CD4-positive, CD25-positive, alpha-beta regulatory T cell (primary cell): ENCODE measurements at regions not wholly inside any gene's neighbourhood (a gene's known extent, or its start where the extent isn't known, plus 50 kb on each side); places are given as distances from the start of the nearest gene placed in this dataset.

Source experiments
- ATAC-seq, 2 donors: fragments of 150-1000 bp; cut with Tn5 transposase; one replicate each; pipeline ENCODE4 v1.10.0; 2021; ENCODE audit warnings: low read depth in 2 of 2, moderate number of reproducible peaks in 2 of 2, moderate library complexity in 1 of 2
- DNase-seq, 3 donors: peaks; one replicate each; pipeline versions ENCODE4 v3.0.0 to v3.0.0-alpha.2; 2012 to 2022; ENCODE audit warnings: mixed read lengths in 1 of 3
- H3K27ac ChIP-seq: one replicate; pipeline ENCODE4 v1.7.0; 2013; ENCODE audit warnings: mild to moderate bottlenecking, low read length; ENCODE audit not compliant: insufficient read depth, poor library complexity, severe bottlenecking
- H3K27me3 ChIP-seq: one replicate; pipeline ENCODE4 v1.7.0; 2013; ENCODE audit warnings: low read length; ENCODE audit not compliant: control insufficient read depth, insufficient read depth
- H3K36me3 ChIP-seq: one replicate; pipeline ENCODE4 v1.7.0; 2013; ENCODE audit warnings: mild to moderate bottlenecking, low read length, moderate library complexity; ENCODE audit not compliant: control insufficient read depth, insufficient read depth
- H3K4me1 ChIP-seq: 2 replicates; pipeline ENCODE4 v1.7.0; 2013; ENCODE audit warnings: mild to moderate bottlenecking, low read length; ENCODE audit not compliant: insufficient read depth, control insufficient read depth, poor library complexity, severe bottlenecking
- H3K4me3 ChIP-seq: one replicate; pipeline ENCODE4 v1.7.0; 2013; ENCODE audit warnings: low read depth, mild to moderate bottlenecking, low read length, moderate library complexity
- H3K9me3 ChIP-seq, 2 experiments: 1 replicate in 1 of 2; 2 replicates in 1 of 2; pipeline ENCODE4 v1.7.0; 2013; ENCODE audit warnings: low read length in 2 of 2, mild to moderate bottlenecking in 1 of 2, moderate library complexity in 1 of 2; ENCODE audit not compliant: control insufficient read depth in 2 of 2
- H3K27ac Mint-ChIP-seq, 3 donors: one replicate each; pipeline ENCODE4 v1.8.0; 2020 to 2022; ENCODE audit warnings: mild to moderate bottlenecking in 3 of 3, mixed read lengths in 3 of 3, moderate library complexity in 2 of 3
- H3K27me3 Mint-ChIP-seq: one replicate; pipeline ENCODE4 v1.8.0; 2022; ENCODE audit warnings: mild to moderate bottlenecking, mixed read lengths
- H3K36me3 Mint-ChIP-seq: one replicate; pipeline ENCODE4 v1.8.0; 2020; ENCODE audit warnings: mixed read lengths
- H3K4me1 Mint-ChIP-seq, 4 donors: one replicate each; pipeline ENCODE4 v1.8.0; 2020 to 2022; ENCODE audit warnings: mixed read lengths in 4 of 4, mild to moderate bottlenecking in 1 of 4
- H3K4me3 Mint-ChIP-seq, 4 donors: one replicate each; pipeline ENCODE4 v1.8.0; 2020 to 2022; ENCODE audit warnings: mild to moderate bottlenecking in 4 of 4, mixed read lengths in 4 of 4, moderate library complexity in 3 of 4
- H3K9me3 Mint-ChIP-seq, 7 donors: one replicate each; pipeline ENCODE4 v1.8.0; 2020 to 2022; ENCODE audit warnings: mixed read lengths in 7 of 7, mild to moderate bottlenecking in 3 of 7, moderate library complexity in 2 of 7

- H3K9me3 Mint-ChIP-seq, result peaks cover 0 to 6% (median 3%) of the 10 kb centered on the region in 7 donors
- H3K27ac Mint-ChIP-seq, result no peak overlapping the region
- no peaks in the 10 kb centered on the region for H3K4me1 ChIP-seq
- H3K27me3 Mint-ChIP-seq, result peaks cover 5% of the 10 kb centered on the region
- no peak overlapping the region for H3K4me3 ChIP-seq
- H3K36me3 ChIP-seq, result no peaks in the 10 kb centered on the region
- H3K27ac ChIP-seq, result no peak overlapping the region
- ATAC-seq (no peak), DNase-seq (no peak)
- H3K27me3 ChIP-seq, result no peaks in the 10 kb centered on the region
- H3K4me1 Mint-ChIP-seq, result no peaks in the 10 kb centered on the region
- no peaks in the 10 kb centered on the region for H3K36me3 Mint-ChIP-seq
- no peak overlapping the region for H3K4me3 Mint-ChIP-seq
- H3K9me3 ChIP-seq, result no peaks in the 10 kb centered on the region
Measured at GRCh38 chr4:27214010-27214409, 353.4 kb downstream of the STIM2 start.

- Histone ChIP-seq H3K4me1 (no peaks in the 10 kb centered on the region), H3K27me3 (no peaks in the 10 kb centered on the region), H3K27ac (no peak overlapping the region), H3K36me3 (no peaks in the 10 kb centered on the region), H3K4me3 (no peak overlapping the region), H3K9me3 (no peaks in the 10 kb centered on the region)
- no peak for DNase-seq
- Mint-ChIP-seq H3K9me3 (peaks cover 0 to 6% (median 3%) of the 10 kb centered on the region in 7 donors), H3K27ac (no peak overlapping the region), H3K36me3 (no peaks in the 10 kb centered on the region), H3K27me3 (peaks cover 5% of the 10 kb centered on the region), H3K4me3 (no peak overlapping the region), H3K4me1 (no peaks in the 10 kb centered on the region)
- no peak for ATAC-seq
Measured at GRCh38 chr4:27215220-27215826, 354.7 kb downstream of the STIM2 start.

DNA sequence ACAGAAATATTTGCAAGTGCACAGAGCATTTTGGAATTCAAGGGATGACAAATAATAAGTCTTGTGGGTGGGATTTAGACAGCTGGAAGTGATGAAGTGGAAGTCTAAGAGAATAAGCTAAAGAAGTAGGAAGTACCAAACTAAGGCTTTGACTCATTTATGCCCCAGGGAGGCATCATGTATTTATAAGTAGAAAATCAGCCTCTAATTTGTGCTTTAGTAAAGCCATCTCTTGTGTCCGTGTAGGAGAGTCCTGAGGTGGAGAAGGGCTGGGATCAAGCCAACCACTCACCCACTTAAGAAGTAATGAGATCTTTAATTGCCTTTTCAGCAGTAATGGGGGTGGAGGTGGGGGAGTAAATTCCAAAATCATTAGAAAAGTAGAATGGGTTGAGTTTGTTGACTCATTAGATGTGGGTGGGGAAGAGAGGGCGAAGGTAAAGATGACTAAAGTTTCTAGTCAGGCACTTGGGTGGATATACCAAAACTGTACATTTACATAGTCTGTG, 356.7 kb downstream of the STIM2 start:
- no peak for DNase-seq

GRCh38 chr4:27218013-27218412, 357.4 kb downstream of the STIM2 start:
- no peaks in the 10 kb centered on the region for H3K9me3 ChIP-seq
- Mint-ChIP-seq H3K9me3 (peaks cover 0 to 8% (median 1%) of the 10 kb centered on the region in 7 donors), H3K36me3 (no peaks in the 10 kb centered on the region), H3K4me1 (no peaks in the 10 kb centered on the region), H3K27ac (no peak overlapping the region), H3K4me3 (no peak overlapping the region), H3K27me3 (peaks cover 5% of the 10 kb centered on the region)
- H3K4me1 ChIP-seq, result no peaks in the 10 kb centered on the region
- H3K27me3 ChIP-seq, result no peaks in the 10 kb centered on the region
- H3K36me3 ChIP-seq, result no peaks in the 10 kb centered on the region
- no peak overlapping the region for H3K4me3 ChIP-seq
- DNase-seq (no peak), ATAC-seq (no peak)
- no peak overlapping the region for H3K27ac ChIP-seq

More for the DNA sequence above, 356.7 kb downstream of the STIM2 start:
- Histone ChIP-seq H3K4me1 (no peaks in the 10 kb centered on the region), H3K27me3 (no peaks in the 10 kb centered on the region), H3K9me3 (no peaks in the 10 kb centered on the region), H3K4me3 (no peak overlapping the region), H3K36me3 (no peaks in the 10 kb centered on the region), H3K27ac (no peak overlapping the region)
- Mint-ChIP-seq H3K9me3 (peaks cover 0 to 8% (median 1%) of the 10 kb centered on the region in 7 donors), H3K4me1 (no peaks in the 10 kb centered on the region), H3K27ac (no peak overlapping the region), H3K27me3 (peaks cover 5% of the 10 kb centered on the region), H3K36me3 (no peaks in the 10 kb centered on the region), H3K4me3 (peak overlapping the region in 1 of 4 donors; percentile 11)
- no peak for ATAC-seq

GRCh38 chr4:27223326-27223725, 362.7 kb downstream of the STIM2 start:
- DNase-seq (no peak), ATAC-seq (no peak)
- H3K27me3 ChIP-seq, result no peaks in the 10 kb centered on the region
- Mint-ChIP-seq H3K27me3 (no peaks in the 10 kb centered on the region), H3K4me1 (no peaks in the 10 kb centered on the region), H3K9me3 (peaks cover 0 to 8% (median 0%) of the 10 kb centered on the region in 7 donors), H3K36me3 (no peaks in the 10 kb centered on the region), H3K27ac (no peak overlapping the region), H3K4me3 (no peak overlapping the region)
- H3K4me3 ChIP-seq, result no peak overlapping the region
- no peaks in the 10 kb centered on the region for H3K4me1 ChIP-seq
- no peaks in the 10 kb centered on the region for H3K9me3 ChIP-seq
- H3K27ac ChIP-seq, result no peak overlapping the region
- H3K36me3 ChIP-seq, result no peaks in the 10 kb centered on the region

DNA sequence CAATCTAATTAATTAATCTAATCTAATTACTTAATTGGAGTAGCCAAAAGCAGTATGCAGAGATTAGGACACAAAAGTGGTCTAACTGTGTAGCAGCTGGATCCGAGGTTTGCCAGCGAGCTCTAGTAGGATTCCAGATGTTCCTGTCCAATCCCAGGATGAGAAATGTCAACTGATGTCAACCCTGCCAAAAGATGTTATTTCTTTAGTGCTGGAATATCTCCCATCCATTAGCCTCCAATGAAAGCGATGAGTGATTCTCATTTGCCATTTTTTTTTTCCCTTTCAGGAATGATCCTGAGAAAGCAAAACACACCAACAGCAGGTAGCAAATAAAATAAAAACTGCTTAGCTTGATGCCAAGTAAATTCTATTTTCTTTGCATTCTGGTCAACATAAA, 372.9 kb downstream of the STIM2 start:
- no peaks in the 10 kb centered on the region for H3K4me1 Mint-ChIP-seq
- DNase-seq (no peak), ATAC-seq (no peak)
- no peaks in the 10 kb centered on the region for H3K27me3 ChIP-seq
- no peaks in the 10 kb centered on the region for H3K9me3 ChIP-seq
- H3K27ac Mint-ChIP-seq, result no peak overlapping the region
- no peaks in the 10 kb centered on the region for H3K27me3 Mint-ChIP-seq
- no peaks in the 10 kb centered on the region for H3K4me1 ChIP-seq
- H3K36me3 ChIP-seq, result no peaks in the 10 kb centered on the region
- H3K4me3 Mint-ChIP-seq, result no peak overlapping the region
- H3K27ac ChIP-seq, result no peak overlapping the region
- no peak overlapping the region for H3K4me3 ChIP-seq
- peaks cover 0 to 9% (median 3%) of the 10 kb centered on the region in 7 donors for H3K9me3 Mint-ChIP-seq
- no peaks in the 10 kb centered on the region for H3K36me3 Mint-ChIP-seq

DNA sequence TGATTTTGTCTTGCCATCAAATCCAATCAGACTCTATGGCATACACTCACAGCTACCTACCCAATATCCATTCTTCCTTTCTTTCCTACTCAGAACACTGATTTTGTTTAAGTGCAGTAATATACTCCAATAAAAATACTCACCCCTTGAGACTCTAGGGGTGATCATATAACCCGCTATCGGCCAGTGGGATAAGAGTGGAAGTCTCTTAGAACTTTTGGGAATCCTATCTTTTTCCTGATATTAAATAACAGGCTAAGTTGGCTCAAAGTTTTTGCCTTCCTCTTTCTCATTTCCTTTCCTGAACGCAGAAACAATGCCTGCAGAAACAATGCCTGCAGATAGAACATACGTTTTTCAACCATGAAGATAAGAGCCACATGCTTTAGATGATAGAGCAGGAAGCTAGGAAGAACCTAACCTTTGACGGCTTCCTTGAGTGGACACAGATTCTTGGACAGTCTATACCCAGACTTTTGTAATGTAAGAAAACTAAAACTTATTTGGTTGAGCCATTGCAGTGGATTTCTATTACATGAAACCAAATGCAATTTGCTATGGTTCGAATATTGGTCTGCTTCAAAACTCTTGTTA, 373.8 kb downstream of the STIM2 start:
- Mint-ChIP-seq H3K27ac (no peak overlapping the region), H3K4me1 (no peaks in the 10 kb centered on the region), H3K36me3 (no peaks in the 10 kb centered on the region), H3K9me3 (peaks cover 0 to 9% (median 3%) of the 10 kb centered on the region in 7 donors), H3K27me3 (no peaks in the 10 kb centered on the region), H3K4me3 (no peak overlapping the region)
- DNase-seq (no peak), ATAC-seq (no peak)
- no peaks in the 10 kb centered on the region for H3K36me3 ChIP-seq
- no peaks in the 10 kb centered on the region for H3K4me1 ChIP-seq
- no peaks in the 10 kb centered on the region for H3K27me3 ChIP-seq
- H3K4me3 ChIP-seq, result no peak overlapping the region
- no peak overlapping the region for H3K27ac ChIP-seq
- H3K9me3 ChIP-seq, result no peaks in the 10 kb centered on the region

DNA sequence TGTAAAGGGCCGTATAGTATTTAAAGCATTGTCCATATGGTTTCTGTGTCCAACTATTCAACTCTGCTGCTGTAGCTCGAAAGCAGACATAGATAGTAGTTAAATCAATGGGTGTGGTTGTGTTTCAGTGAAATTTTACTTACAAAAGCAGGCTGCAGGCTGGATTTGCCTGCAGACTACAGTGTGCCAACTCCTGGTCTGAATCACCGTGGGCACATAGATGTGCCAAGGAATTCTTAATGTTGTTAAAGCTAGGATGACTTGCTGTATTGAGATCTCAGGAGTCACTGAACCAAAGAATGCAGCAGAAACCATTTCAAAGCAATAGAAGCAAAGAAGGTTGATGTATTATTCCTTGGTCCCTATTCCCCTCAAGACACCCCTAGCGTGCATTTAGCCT, 379.0 kb downstream of the STIM2 start:
- no peak for ATAC-seq
- no peaks in the 10 kb centered on the region for H3K4me1 ChIP-seq
- H3K9me3 Mint-ChIP-seq, result peaks cover 0 to 6% (median 3%) of the 10 kb centered on the region in 7 donors
- no peak for DNase-seq
- no peak overlapping the region for H3K4me3 ChIP-seq
- no peaks in the 10 kb centered on the region for H3K4me1 Mint-ChIP-seq
- H3K27me3 Mint-ChIP-seq, result no peaks in the 10 kb centered on the region
- no peak overlapping the region for H3K27ac ChIP-seq
- H3K9me3 ChIP-seq, result no peaks in the 10 kb centered on the region
- no peaks in the 10 kb centered on the region for H3K36me3 ChIP-seq
- no peak overlapping the region for H3K4me3 Mint-ChIP-seq
- no peaks in the 10 kb centered on the region for H3K27me3 ChIP-seq
- no peaks in the 10 kb centered on the region for H3K36me3 Mint-ChIP-seq
- no peak overlapping the region for H3K27ac Mint-ChIP-seq
